ENCODE measurements at regions not wholly inside any gene's neighbourhood (a gene's known extent, or its start where the extent isn't known, plus 50 kb on each side); places are given as distances from the start of the nearest gene placed in this dataset.
"Not testable (repeated sequence)": the region's sequence is repeated elsewhere in the genome, so short reads cannot be mapped to it uniquely, and the experiment has no call there.

DNA sequence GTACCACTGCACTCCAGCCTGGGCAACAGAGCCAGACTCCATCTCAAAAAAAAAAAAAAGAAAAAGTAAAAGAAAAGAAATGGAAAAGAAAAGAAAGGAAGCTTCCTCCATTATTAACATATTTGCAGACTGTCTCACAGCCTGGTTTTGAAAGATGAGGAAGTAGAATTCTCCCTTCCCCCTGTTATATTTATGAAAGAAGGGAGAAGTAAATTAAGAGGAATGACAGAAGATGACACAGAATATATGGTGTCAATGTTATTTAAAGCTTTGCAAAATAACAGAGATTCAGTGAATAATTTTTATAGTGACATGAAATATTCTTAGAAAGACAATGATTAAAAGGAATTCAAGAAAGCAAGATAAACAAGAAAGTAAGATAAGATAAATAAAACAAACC, 83.7 kb upstream of the PRSS16 start:
- DNase-seq: no peak

DNA sequence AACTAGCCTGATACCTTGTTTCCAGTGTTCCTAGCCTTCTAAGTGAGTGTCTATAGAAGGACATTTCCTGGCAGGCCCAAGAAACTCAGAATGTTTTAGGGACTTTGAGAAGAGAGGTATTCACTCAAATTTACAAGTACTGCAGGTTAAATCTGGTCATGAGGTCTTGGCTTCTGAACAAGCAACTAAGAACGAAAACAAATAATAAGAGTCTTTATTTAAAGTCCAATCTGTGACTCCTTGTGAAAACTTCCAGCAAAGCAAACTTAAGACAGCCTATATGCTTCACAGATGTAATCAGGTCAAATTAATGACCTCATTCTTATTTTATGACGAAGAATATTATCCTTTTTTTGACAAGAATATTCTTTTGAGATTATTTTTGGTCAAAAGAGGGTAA, 79.4 kb upstream of the PRSS16 start:
- peak in 1 of 2 experiments; percentile 24 for DNase-seq

DNA sequence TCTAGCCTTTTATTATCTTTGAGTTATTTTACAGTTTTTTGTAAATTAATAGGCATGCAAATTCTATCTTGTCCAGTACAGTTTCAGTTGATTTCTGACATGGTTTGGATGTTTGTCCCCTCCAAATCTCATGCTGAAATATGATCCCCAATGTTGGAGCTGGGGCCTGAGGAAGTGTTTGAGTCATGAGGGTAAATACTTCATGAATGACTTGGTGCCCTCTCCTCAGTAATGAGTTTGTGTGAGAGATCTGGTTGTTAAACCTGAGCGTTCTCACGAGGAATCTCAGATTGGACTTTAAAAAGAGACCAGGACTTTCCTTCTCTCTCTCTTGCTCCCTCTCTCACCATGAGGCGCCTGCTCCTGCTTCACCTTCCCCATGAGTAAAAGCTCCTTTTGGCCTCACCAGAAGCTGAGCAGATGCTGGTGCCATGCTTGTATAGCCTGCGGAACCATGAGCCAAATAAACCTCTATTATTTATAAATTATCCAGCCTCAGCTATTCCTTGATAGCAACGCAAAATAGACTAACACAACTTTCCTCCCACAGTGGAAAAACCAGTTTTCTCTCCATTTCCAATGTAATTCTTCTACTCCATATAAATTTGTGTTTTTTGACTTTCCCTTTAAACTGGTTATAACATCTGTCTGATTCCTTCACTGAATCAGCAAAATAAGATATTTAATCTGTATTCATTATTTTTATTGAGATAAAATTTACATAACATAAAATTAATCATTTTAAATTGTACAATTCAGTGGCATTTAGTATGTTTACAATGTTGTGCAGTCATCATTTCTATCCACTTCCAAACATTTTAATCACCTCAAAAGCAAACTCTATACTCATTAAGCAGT, 78.7 kb upstream of the PRSS16 start:
- peak; percentile 71 to 84 for DNase-seq

GRCh38 chr6:27172524-27173231, 74.8 kb upstream of the PRSS16 start:
- DNase-seq: not testable (repeated sequence)

- DNase-seq: not testable (repeated sequence)
These were observed 74.3 kb upstream of the PRSS16 start for GRCh38 chr6:27173232-27173601.

GRCh38 chr6:27174958-27175357, 72.5 kb upstream of the PRSS16 start:
- no peak for DNase-seq

GRCh38 chr6:27176096-27176495, 71.4 kb upstream of the PRSS16 start:
- DNase-seq: no peak

DNA sequence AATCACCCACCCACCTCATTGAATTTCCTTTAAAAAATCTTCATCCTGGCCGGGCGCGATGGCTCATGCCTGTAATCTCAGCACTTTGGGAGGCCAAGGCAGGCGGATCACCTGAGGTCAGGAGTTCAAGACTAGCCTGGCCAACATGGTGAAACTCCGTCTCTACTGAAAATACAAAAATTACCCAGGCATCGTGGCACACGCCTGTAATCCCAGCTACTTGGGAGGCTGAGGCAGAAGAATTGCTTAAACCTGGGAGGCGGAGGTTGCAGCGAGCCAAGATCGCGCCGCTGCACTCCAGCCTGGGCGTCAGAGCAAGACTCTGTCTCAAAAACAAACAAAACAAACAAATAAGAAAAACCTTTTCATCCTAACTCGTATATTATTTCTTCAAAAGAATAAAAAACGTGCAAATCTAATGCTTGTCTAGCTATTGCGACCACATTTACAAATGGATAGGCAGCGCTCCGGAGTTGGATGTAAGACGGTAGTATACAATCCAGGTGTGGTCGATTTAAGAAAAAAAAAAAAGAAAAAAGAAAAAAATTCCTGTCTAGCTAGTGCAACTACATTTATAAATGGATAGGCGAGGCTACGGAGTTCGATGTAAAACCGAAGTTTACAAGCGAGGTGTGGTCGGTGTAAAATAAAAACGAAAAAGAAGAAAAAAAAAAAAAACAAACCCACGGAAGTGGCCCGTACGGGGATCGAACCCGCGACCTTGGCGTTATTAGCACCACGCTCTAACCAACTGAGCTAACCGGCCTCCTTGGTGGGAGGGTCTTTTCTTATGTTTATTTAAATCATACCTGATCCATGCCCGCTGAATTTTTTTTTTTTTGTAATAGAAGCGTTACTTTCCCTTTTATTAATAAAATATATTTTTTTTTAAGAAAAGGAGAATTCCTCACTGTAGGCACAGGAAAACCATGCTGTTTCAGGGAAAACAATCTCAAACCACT, 70.7 kb upstream of the PRSS16 start:
- DNase-seq: peak in 1 of 2 experiments; percentile 67

GRCh38 chr6:27177485-27178406, 69.8 kb upstream of the PRSS16 start:
- DNase-seq: peak; percentile 84 to 94

DNA sequence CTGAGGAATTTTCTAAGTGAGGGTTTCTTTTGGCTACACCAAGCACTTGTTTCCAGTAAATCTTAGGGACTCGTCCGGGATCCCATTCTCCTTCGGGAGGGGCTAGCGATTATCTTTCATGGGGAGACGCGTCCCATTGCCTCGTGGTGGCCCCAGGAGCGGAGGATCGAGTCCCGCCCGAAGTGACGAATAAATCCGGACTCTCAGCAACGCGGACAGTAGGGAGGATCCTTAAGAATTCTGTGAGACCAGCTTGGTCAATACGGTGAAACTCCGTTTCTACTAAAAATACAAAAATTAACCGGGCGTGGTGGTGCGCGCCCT, 69.1 kb upstream of the PRSS16 start:
- DNase-seq: no peak

GRCh38 chr6:27178860-27179259, 68.6 kb upstream of the PRSS16 start:
- DNase-seq: no peak

GRCh38 chr6:27183060-27183832, 64.3 kb upstream of the PRSS16 start:
- no peak for DNase-seq

DNA sequence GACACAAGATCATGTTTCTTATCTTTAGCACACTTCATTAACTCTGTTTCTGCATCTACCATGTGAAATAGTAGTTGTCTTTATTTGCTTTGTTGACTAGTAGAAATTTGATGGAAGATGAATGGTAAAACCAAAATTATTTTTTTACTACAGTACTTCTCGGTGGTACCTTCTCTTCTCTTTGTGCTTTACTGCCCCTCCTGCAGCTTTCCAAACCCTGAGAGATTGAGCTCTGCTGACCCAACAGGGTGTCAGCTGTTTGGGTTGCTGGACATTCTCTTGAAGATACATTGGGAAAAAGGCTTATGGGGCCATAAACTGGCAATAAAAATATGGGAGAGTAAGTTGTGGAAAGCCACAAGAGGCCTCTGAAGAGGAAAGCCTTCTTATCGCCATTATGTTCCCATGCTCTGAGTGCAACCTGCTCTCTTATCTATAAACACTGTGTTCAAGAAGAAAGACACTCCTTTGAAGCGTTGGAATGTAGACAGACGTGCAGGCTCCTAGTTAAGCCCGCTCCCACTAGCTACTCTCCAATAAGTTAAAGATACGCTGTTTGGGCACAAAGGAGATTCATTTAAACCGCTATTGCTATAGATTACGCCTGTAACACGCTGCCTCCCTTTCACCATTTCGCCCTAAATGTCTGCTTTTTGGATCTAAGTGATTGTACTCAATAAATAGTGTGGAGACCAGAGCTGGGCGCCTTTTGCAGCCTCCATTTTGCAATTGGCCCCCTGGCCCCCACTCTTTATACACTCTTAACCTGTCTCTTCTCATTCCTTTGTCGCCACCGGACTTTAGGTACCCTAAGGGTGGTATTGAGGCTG, 60.1 kb upstream of the PRSS16 start:
- no peak for DNase-seq

DNA sequence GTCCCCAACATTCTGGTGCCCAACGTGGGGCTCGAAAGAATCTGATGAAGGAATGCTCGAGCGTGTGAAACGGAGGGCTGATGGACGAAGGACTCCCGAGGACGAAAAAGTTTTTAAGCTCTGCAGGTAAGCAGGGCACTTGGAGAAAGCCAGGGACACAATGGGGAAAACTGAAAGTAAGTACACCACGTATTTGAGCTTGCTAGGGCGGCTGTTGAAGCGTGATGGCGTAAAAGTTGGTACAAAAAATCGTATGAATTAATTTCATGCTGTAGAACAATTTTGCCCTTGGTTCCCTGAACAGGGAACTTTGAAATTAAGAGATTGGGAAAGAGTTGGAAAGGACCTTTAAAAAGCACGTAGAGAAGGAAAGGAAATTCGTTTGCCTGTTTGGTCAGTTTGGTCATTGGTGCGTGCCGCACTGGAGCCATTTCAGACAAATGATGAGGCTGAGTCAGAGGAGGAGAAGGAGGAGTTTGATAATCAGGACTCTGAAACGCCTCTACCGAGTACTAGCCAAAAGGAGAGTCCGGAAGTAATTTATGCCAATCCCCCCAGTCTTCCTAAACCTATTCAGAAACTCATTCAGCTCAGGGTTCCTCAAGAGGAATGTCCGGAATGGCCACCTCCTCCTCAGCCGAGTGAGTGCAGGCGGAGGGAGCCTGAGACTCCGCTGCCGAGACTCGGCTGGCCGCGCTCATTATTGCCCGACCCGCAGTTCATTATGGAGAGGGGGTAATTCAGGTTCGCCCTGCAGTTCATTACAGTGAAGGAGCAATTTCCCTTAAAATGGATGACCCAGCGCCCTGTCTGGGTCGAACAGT, 59.2 kb upstream of the PRSS16 start:
- peak; percentile 40 to 81 for DNase-seq

GRCh38 chr6:27188885-27189418, 58.5 kb upstream of the PRSS16 start:
- peak; percentile 11 to 91 for DNase-seq

DNA sequence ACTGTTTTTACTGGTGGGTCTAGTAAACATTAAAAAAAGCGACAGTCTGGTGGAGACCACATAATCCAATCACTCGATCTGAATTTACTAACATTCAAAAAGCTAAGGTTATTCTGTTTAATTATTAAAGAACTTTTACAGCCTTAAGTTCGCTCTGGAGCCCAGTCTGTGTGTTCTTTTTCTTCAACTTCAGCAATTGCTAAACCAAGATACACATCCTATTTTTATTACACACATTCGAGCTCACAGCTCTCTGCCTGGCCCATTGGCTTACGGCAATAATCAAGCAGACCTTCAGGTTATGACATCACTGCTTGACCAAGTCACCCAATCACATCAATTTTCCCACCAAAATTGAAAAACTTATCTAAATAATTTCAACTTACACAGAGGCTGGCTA, 57.4 kb upstream of the PRSS16 start:
- no peak for DNase-seq

GRCh38 chr6:27194453-27194852, 53.0 kb upstream of the PRSS16 start:
- DNase-seq: not testable (repeated sequence)

DNA sequence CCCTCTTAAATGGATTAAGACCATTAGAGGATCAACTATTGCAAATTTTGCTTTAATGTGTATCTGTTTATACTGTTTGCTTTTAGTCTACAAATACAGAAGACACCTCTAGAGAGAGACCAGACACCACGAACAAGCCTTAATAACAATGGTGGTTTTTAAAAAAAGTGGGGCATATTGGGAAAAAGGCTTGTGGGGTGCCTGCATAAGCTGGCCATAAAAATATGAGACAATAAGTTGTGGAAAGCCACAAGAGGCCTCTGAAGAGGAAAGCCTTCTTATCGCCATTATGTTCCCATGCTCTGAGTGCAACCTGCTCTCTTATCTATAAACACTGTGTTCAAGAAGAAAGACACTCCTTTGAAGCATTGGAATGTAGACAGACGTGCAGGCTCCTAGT, 52.0 kb upstream of the PRSS16 start:
- not testable (repeated sequence) for DNase-seq

Measured in SW 1271 (cell line).